NOMO-1 treated with dmso at 0.1 percent for 144 hours (cell line): ENCODE measurements at regions not wholly inside any gene's neighbourhood (a gene's known extent, or its start where the extent isn't known, plus 50 kb on each side); places are given as distances from the start of the nearest gene placed in this dataset.
A peak's percentile ranks its signal among the peaks of the same experiment; 100 is the strongest.
"Not testable (repeated sequence)": the region's sequence is repeated elsewhere in the genome, so short reads cannot be mapped to it uniquely, and the experiment has no call there.

Experiments used
- DNase-seq: peaks from one replicate; lab custom pipeline; 2025; ENCODE audit not compliant: unreplicated experiment; lab: John Stamatoyannopoulos, UW

- not testable (repeated sequence) for DNase-seq
These were observed 843.8 kb upstream of the ANO3 start for GRCh38 chr11:25488176-25488575.

- DNase-seq: not testable (repeated sequence)
These were observed 830.5 kb upstream of the ANO3 start for GRCh38 chr11:25501426-25501825.

GRCh38 chr11:25515576-25515975 is 816.4 kb upstream of the ANO3 start:
- DNase-seq: no peak

- no peak for DNase-seq
These were observed 811.5 kb upstream of the ANO3 start for GRCh38 chr11:25520459-25520858.

GRCh38 chr11:25527841-25528240 is 804.1 kb upstream of the ANO3 start:
- no peak for DNase-seq

- no peak for DNase-seq
These were observed 802.4 kb upstream of the ANO3 start for GRCh38 chr11:25529572-25529971.

- no peak for DNase-seq
These were observed 796.3 kb upstream of the ANO3 start for GRCh38 chr11:25535467-25536272.

GRCh38 chr11:25536289-25536688 is 795.6 kb upstream of the ANO3 start:
- no peak for DNase-seq

- no peak for DNase-seq
These were observed 794.5 kb upstream of the ANO3 start for GRCh38 chr11:25537393-25537792.

GRCh38 chr11:25547292-25547691 is 784.6 kb upstream of the ANO3 start:
- no peak for DNase-seq

GRCh38 chr11:25562417-25562816 is 769.5 kb upstream of the ANO3 start:
- no peak for DNase-seq

- no peak for DNase-seq
These were observed 766.1 kb upstream of the ANO3 start for GRCh38 chr11:25565846-25566245.

- DNase-seq: peak; percentile 20
These were observed 765.4 kb upstream of the ANO3 start for GRCh38 chr11:25566298-25567200.

GRCh38 chr11:25576320-25576719 is 755.6 kb upstream of the ANO3 start:
- no peak for DNase-seq

GRCh38 chr11:25579554-25579953 is 752.4 kb upstream of the ANO3 start:
- not testable (repeated sequence) for DNase-seq

GRCh38 chr11:25583596-25583995 is 748.3 kb upstream of the ANO3 start:
- no peak for DNase-seq

- DNase-seq: no peak
These were observed 744.4 kb upstream of the ANO3 start for GRCh38 chr11:25587496-25587895.

- no peak for DNase-seq
These were observed 738.7 kb upstream of the ANO3 start for GRCh38 chr11:25593221-25593620.

GRCh38 chr11:25596701-25597100 is 735.2 kb upstream of the ANO3 start:
- no peak for DNase-seq

- no peak for DNase-seq
These were observed 734.2 kb upstream of the ANO3 start for GRCh38 chr11:25597696-25598095.

- DNase-seq: no peak
These were observed 729.8 kb upstream of the ANO3 start for GRCh38 chr11:25602149-25602548.

GRCh38 chr11:25602959-25603358 is 729.0 kb upstream of the ANO3 start:
- no peak for DNase-seq
